Coronary artery (tissue), 2 donors: ENCODE measurements at regions not wholly inside any gene's neighbourhood (a gene's known extent, or its start where the extent isn't known, plus 50 kb on each side); places are given as distances from the start of the nearest gene placed in this dataset.

ENCODE experiments used
- DNase-seq: peaks from one replicate; pipeline ENCODE4 v3.0.0-alpha.2; 2017; ENCODE audit warnings: low spot score
- H3K27ac ChIP-seq, 2 donors: fragments of 200-600 bp; sonication (generic); one replicate each; pipeline ENCODE4 v1.5.1; 2016 to 2019
- H3K4me3 ChIP-seq: fragments of 200-600 bp; sonication (generic); 2 replicates; pipeline ENCODE4 v1.5.1; 2016; ENCODE audit warnings: mild to moderate bottlenecking, moderate library complexity
- TF ChIP-seq, protein P1 (sequence below): fragments of 200-600 bp; sonication (generic); IDR thresholded peaks from one replicate; pipeline ENCODE4 v1.5.1; 2019; ENCODE audit warnings: antibody characterized with exemption

DNA sequence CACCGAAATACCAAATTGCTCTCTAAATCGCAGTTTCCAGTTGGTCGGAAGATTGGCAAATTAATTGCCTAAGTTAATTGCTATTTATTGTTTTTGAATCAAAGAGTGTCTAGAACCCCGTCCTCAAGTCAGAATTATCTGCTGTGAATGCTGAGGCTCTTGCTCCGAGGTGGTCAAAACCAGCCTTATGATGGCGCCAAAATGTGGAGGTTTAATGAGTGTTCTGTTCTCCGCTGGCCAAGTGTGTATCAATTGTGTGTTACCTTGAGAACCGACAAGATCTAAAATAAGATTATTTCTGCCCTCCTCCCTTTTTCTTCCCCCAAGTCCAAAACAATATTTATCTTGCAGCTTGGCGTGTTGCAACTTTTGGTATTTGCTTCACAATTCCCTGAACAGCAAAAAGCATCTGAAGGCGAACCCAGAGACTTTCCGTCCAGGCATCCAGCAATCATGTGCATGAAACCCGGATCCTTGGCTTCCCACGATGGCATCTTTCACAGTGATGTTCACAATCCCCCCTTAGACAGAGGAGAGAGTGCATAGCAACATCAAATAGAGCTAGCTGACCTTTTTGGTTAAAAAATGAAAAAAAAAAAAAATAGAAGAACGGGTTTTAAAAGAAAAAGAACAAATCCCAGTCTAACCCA, 323.0 kb downstream of the MYCN start:
- no peak for DNase-seq
- TF ChIP-seq, protein P1, sequence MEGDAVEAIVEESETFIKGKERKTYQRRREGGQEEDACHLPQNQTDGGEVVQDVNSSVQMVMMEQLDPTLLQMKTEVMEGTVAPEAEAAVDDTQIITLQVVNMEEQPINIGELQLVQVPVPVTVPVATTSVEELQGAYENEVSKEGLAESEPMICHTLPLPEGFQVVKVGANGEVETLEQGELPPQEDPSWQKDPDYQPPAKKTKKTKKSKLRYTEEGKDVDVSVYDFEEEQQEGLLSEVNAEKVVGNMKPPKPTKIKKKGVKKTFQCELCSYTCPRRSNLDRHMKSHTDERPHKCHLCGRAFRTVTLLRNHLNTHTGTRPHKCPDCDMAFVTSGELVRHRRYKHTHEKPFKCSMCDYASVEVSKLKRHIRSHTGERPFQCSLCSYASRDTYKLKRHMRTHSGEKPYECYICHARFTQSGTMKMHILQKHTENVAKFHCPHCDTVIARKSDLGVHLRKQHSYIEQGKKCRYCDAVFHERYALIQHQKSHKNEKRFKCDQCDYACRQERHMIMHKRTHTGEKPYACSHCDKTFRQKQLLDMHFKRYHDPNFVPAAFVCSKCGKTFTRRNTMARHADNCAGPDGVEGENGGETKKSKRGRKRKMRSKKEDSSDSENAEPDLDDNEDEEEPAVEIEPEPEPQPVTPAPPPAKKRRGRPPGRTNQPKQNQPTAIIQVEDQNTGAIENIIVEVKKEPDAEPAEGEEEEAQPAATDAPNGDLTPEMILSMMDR, result no peak
- Histone ChIP-seq H3K27ac (no peak overlapping the region), H3K4me3 (no peak overlapping the region)

DNA sequence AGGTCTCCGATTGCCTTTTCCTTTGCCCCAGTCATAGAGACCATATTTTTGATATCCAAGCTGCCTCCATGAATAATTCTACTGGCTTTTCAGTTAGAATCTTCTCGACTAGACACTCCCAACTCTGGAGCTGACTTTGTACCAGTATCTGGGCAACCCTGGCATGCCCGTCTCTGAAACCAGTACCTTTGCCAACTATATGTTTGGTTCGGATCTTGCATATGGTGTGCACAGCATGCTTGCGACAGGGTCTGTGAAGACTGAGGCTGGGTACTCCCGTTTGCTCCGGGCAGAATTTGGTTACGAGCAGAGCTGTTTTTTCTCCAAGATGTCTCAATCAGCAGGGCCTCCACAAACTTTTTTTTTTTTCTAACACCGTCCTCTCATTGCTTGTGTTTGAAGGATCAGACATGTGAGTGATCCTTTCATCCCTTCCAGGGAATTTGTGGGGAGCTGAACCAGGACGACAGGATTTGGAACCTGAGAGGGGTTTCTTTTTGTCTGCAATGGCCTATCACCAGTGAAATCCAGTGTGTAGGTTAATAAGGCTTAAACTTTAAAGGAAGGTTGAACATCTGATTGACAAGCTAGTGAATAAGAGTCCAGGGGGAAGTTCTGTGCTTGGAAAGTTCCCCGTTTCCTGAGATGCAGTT, 322.3 kb downstream of the MYCN start:
- Histone ChIP-seq H3K27ac (no peak overlapping the region), H3K4me3 (no peak overlapping the region)
- TF ChIP-seq, protein P1, result no peak
- no peak for DNase-seq

DNA sequence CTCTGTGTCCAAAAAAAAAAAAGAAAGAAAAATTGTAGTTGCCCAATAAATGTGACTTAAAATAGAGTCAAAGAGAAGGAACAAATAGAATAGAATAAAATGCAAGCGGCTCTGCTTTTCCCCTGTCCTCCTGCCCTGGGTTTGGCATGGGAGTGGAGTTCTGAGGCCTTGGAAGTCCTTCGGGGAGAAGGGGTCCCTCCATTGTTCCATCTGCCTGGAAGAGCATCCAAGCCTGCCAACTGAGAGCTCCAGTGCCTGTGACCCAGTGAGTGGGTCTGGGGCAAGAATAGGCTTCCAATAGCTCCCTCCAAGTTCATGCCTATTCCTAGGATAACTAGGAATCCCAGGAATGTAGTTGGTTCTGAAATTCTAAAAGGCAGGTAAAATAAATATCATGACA, 321.4 kb downstream of the MYCN start:
- TF ChIP-seq, protein P1, result no peak

DNA sequence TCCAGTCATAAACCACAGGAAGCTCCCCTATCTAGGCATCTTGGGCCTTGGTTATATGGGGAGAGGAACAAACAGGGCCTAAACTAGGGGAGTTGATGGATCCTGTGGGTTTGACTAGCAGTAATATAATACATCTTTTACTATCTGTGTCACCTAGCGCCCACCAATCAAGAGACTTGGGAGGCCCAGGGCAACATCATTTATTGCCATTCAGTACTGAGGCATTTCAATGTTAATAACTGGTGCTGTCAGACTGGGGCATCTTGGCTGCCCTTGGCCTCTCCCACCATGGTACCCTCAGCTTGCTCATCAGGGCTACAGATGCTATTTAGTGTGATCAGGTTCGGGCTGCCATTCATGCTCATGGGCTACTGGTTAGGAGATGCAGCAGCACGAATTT, 320.7 kb downstream of the MYCN start:
- TF ChIP-seq, protein P1, result no peak
- no peak for DNase-seq
- no peak overlapping the region for H3K27ac ChIP-seq

More for the DNA sequence above, 321.4 kb downstream of the MYCN start:
- Histone ChIP-seq H3K27ac (no peak overlapping the region), H3K4me3 (no peak overlapping the region)
- DNase-seq, result no peak

DNA sequence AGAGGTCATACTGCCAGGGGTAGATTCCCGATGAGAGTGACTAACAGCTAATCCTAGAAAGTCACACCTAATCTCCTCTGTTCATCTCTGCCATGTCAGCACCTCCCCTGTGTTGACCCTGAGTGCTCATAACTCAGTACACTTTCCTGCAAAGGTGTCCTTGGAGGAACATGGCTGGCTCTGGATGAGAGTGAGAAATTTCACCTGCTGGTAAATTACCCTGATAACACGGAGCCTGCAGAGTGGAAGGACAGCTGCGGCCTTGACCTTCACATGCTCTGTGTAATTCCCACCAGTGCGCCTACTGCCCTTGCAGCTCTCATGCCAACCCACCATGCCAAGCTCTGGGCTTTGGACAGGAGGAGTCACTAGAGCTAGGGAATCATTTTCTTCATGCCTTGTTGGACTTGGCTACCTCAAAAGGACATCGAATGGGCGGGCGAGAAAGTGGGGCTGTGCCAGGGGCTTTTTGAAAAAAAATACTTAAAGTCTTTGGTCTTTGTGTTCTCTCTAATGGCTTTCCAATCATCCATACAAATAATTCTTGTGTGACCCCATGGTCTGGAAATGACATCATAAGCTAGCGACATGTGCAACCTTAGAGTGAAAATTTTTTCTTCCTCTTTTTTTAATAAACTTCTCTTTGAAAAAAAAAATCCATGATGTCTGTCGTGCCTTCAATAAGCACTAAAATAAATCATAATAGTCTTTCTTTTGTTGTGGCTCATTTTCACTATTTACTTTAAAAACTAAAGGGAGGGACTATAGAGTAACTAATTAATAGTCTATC, 319.9 kb downstream of the MYCN start:
- H3K4me3 ChIP-seq, result no peak overlapping the region
- TF ChIP-seq, protein P1, result no peak
- no peak for DNase-seq
- no peak overlapping the region for H3K27ac ChIP-seq

More for the DNA sequence above, 320.7 kb downstream of the MYCN start:
- no peak overlapping the region for H3K4me3 ChIP-seq

DNA sequence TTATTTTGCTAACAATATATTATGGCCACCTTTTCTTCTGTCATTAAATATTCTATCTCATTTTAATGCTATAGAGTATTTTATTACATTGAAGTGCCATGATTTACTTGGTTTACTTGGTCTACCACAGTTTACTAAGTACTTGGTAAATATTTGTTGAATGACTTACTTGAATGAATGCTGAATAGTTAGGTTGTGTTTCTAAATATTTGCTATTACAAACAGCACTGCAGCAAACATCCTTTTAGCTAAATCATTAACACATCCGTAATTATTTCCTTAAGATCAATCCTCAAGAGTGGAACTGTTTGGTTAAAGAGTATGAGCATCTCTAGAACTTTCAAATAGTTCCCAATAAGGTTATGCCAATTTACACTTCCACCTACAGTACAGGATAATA, 318.7 kb downstream of the MYCN start:
- no peak overlapping the region for H3K4me3 ChIP-seq
- TF ChIP-seq, protein P1, result no peak
- DNase-seq, result no peak
- no peak overlapping the region for H3K27ac ChIP-seq
